ENCODE measurements at regions not wholly inside any gene's neighbourhood (a gene's known extent, or its start where the extent isn't known, plus 50 kb on each side); places are given as distances from the start of the nearest gene placed in this dataset.

DNA sequence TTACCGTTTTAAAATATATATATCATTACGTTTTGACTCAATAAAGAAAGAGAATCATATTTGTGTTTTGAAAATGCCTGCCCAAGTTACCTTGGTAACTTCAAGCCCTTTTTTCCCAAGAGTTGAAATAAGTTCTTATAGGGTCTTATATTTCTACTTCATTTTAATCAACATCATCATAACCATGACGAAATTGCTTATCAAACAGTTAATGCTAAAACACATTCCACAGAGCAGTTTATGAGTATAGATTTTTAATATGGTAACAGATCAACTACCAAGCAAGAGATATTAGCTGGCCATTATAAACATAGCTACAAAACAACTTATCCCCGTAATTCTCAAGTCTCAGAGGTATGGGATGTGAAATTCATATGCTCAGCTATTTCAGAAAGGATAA, 197.9 kb upstream of the LRRTM4 start:
- Histone ChIP-seq H2BK120ac (ENCODE audit: low read depth, low read length) (no peak overlapping the region), H3K79me1 (ENCODE audit: low read depth in 1 of 2, low read length in 2 of 2) (no peaks in the 10 kb centered on the region), H3K56ac (ENCODE audit: extremely low read depth, insufficient read depth, low read length) (no peak overlapping the region), H3K18ac (ENCODE audit: low read depth, low read length) (no peak overlapping the region), H2AK5ac (ENCODE audit: low read depth, low read length) (no peak overlapping the region), H3K27ac (ENCODE audit: insufficient read depth, low read length) (no peak overlapping the region), H3K4ac (ENCODE audit: low read depth, low read length) (no peak overlapping the region), H3K9ac (ENCODE audit: low read depth, low read length) (no peak overlapping the region), H3K14ac (replicated peaks; ENCODE audit: low read depth, low read length) (no peak overlapping the region), H4K8ac (ENCODE audit: low read depth in 2 of 2, low read length in 2 of 2) (no peak overlapping the region), H3K9me3 (ENCODE audit: control insufficient read depth, insufficient read depth, low read length) (no peaks in the 10 kb centered on the region), H3K23ac (ENCODE audit: low read depth, low read length) (no peak overlapping the region), H4K91ac (ENCODE audit: insufficient read depth, low read depth, low read length) (no peak overlapping the region), H2BK20ac (ENCODE audit: low read depth, low read length) (no peak overlapping the region), H3K27me3 (ENCODE audit: control insufficient read depth, insufficient read depth, low read length) (no peaks in the 10 kb centered on the region), H2AFZ (replicated peaks; ENCODE audit: low read length, poor library complexity) (no peak overlapping the region), H3K4me1 (ENCODE audit: control insufficient read depth, insufficient read depth, low read length) (no peaks in the 10 kb centered on the region), H2AK9ac (replicated peaks; ENCODE audit: low read depth, low read length, poor library complexity) (no peak overlapping the region), H3K36me3 (ENCODE audit: control insufficient read depth, insufficient read depth, low read length) (no peaks in the 10 kb centered on the region), H2BK15ac (ENCODE audit: low read depth, low read length) (no peak overlapping the region), H3K9me1 (ENCODE audit: insufficient read depth, low read length) (no peaks in the 10 kb centered on the region), H4K5ac (ENCODE audit: low read depth, low read length) (no peak overlapping the region), H2BK5ac (ENCODE audit: low read depth, low read length, poor library complexity, severe bottlenecking) (no peak overlapping the region), H3K4me3 (ENCODE audit: insufficient read depth, low read depth, low read length) (no peak overlapping the region), H4K20me1 (ENCODE audit: insufficient read depth, low read length) (no peaks in the 10 kb centered on the region), H3K4me2 (ENCODE audit: low read depth, low read length) (no peak overlapping the region)
- TF ChIP-seq MAFK (IDR thresholded peaks at IDR 0.05; ENCODE audit: low read depth, low read length) (no peak), NFE2L2 (IDR thresholded peaks at IDR 0.05; ENCODE audit: low read depth, low read length) (no peak), POLR2A (IDR thresholded peaks at IDR 0.05; ENCODE audit: low read depth, low read length) (no peak), RCOR1 (IDR thresholded peaks at IDR 0.05; ENCODE audit: insufficient replicate concordance, low read length) (no peak), CEBPB (IDR thresholded peaks at IDR 0.05; ENCODE audit: low read depth, low read length) (no peak), MAZ (IDR thresholded peaks at IDR 0.05; ENCODE audit: borderline replicate concordance, low read depth, low read length) (no peak)
- no CpG with 5 or more reads among the region's 4 CpGs for WGBS, 2 experiments (ENCODE audit: extremely low coverage in 2 of 2, insufficient read length in 1 of 2)
- ChIA-PET POLR2A (ENCODE audit: unreplicated experiment) (no interaction called here), CTCF (no interaction called here)
- intact Hi-C loops (cut with micrococcal nuclease) (no loop called here), in situ Hi-C loops (cut with MboI; ENCODE audit: low sequenced_read_pairs) (no loop called here), dilution Hi-C loops (cut with HindIII; ENCODE audit: low sequenced_read_pairs, unreplicated experiment) (no loop called here)
- DNase-seq (no peak), ATAC-seq (ENCODE audit: low read depth) (no peak)
- no TSS peak for BruUV-seq (replicated peaks)

Measured in IMR-90 (cell line).